Thoracic aorta (tissue), 2 donors: ENCODE measurements at regions not wholly inside any gene's neighbourhood (a gene's known extent, or its start where the extent isn't known, plus 50 kb on each side); places are given as distances from the start of the nearest gene placed in this dataset.

Experiments used
- ATAC-seq: fragments of 150-250 bp; one replicate; pipeline ENCODE4 v1.8.0; 2017; ENCODE audit warnings: low read depth; ENCODE audit not compliant: insufficient number of reproducible peaks, low FRiP score
- DNase-seq: peaks from one replicate; pipeline ENCODE4 v3.0.0-alpha.2; 2020; ENCODE audit warnings: low spot score
- H3K27ac ChIP-seq, 2 donors: fragments of 200-600 bp; sonication (generic); 1 replicate in 1 of 2; 2 replicates in 1 of 2; pipeline ENCODE4 v1.5.1; 2016; ENCODE audit warnings: mild to moderate bottlenecking in 2 of 2, moderate library complexity in 2 of 2
- H3K27me3 ChIP-seq: fragments of 200-600 bp; sonication (generic); replicated peaks from 2 replicates; pipeline ENCODE4 v1.6.0; 2016; ENCODE audit warnings: mild to moderate bottlenecking; ENCODE audit not compliant: insufficient read depth
- H3K36me3 ChIP-seq: fragments of 200-600 bp; sonication (generic); one replicate; pipeline ENCODE4 v1.5.1; 2016
- H3K4me1 ChIP-seq, 2 donors: fragments of 200-600 bp; sonication (generic); 1 replicate in 1 of 2; 2 replicates in 1 of 2; pipeline versions ENCODE4 v1.5.1 to v1.6.0; 2016; ENCODE audit warnings: low read depth in 2 of 2, mild to moderate bottlenecking in 1 of 2; ENCODE audit not compliant: control insufficient read depth in 1 of 2
- H3K4me3 ChIP-seq: fragments of 200-600 bp; sonication (generic); 2 replicates; pipeline ENCODE4 v1.5.1; 2016; ENCODE audit warnings: mild to moderate bottlenecking
- H3K9me3 ChIP-seq: fragments of 200-600 bp; sonication (generic); 2 replicates; pipeline ENCODE4 v1.5.1; 2016
- CTCF ChIP-seq: fragments of 200-600 bp; sonication (generic); IDR thresholded peaks from one replicate; pipeline ENCODE4 v1.5.1; 2019; ENCODE audit warnings: antibody characterized with exemption

- DNase-seq (no peak), ATAC-seq (no peak)
- H3K27ac ChIP-seq, result no peak overlapping the region
- no peaks in the 10 kb centered on the region for H3K9me3 ChIP-seq
- no peaks in the 10 kb centered on the region for H3K36me3 ChIP-seq
- H3K27me3 ChIP-seq, result no peaks in the 10 kb centered on the region
- H3K4me3 ChIP-seq, result no peak overlapping the region
- peaks cover 0 to 2% of the 10 kb centered on the region in 2 donors for H3K4me1 ChIP-seq
- TF ChIP-seq CTCF, result no peak
Measured at GRCh38 chr4:147327322-147327721, 153.6 kb upstream of the EDNRA start.

- no peaks in the 10 kb centered on the region for H3K9me3 ChIP-seq
- H3K4me3 ChIP-seq, result no peak overlapping the region
- no peaks in the 10 kb centered on the region for H3K27me3 ChIP-seq
- peaks cover 0 to 7% of the 10 kb centered on the region in 2 donors for H3K4me1 ChIP-seq
- H3K36me3 ChIP-seq, result no peaks in the 10 kb centered on the region
- no peak overlapping the region for H3K27ac ChIP-seq
- no peak for DNase-seq
- no peak for TF ChIP-seq CTCF
- ATAC-seq, result no peak
Measured at GRCh38 chr4:147328189-147328588, 152.7 kb upstream of the EDNRA start.

- DNase-seq (no peak), ATAC-seq (no peak)
- Histone ChIP-seq H3K27ac (no peak overlapping the region), H3K4me3 (no peak overlapping the region), H3K27me3 (no peaks in the 10 kb centered on the region), H3K4me1 (peaks cover 0 to 7% of the 10 kb centered on the region in 2 donors), H3K9me3 (no peaks in the 10 kb centered on the region), H3K36me3 (no peaks in the 10 kb centered on the region)
- no peak for TF ChIP-seq CTCF
Measured at GRCh38 chr4:147328756-147329446, 152.0 kb upstream of the EDNRA start.

GRCh38 chr4:147332091-147332490 is 148.8 kb upstream of the EDNRA start:
- ATAC-seq, result no peak

GRCh38 chr4:147334478-147334877 is 146.4 kb upstream of the EDNRA start:
- ATAC-seq, result no peak
- Histone ChIP-seq H3K36me3 (no peaks in the 10 kb centered on the region), H3K4me1 (peaks cover 0 to 7% of the 10 kb centered on the region in 2 donors), H3K4me3 (no peak overlapping the region), H3K9me3 (no peaks in the 10 kb centered on the region), H3K27ac (no peak overlapping the region), H3K27me3 (no peaks in the 10 kb centered on the region)
- TF ChIP-seq CTCF, result no peak
- no peak for DNase-seq

More at GRCh38 chr4:147332091-147332490, 148.8 kb upstream of the EDNRA start:
- Histone ChIP-seq H3K27ac (no peak overlapping the region), H3K27me3 (no peaks in the 10 kb centered on the region), H3K4me1 (peaks cover 0 to 7% of the 10 kb centered on the region in 2 donors), H3K4me3 (no peak overlapping the region), H3K9me3 (no peaks in the 10 kb centered on the region), H3K36me3 (no peaks in the 10 kb centered on the region)
- no peak for TF ChIP-seq CTCF
- no peak for DNase-seq
